Right lobe of liver (tissue), 6 donors: ENCODE measurements at regions not wholly inside any gene's neighbourhood (a gene's known extent, or its start where the extent isn't known, plus 50 kb on each side); places are given as distances from the start of the nearest gene placed in this dataset.

Source experiments
- ATAC-seq, 4 donors: fragments of 200-7000 bp; cut with Tn5 transposase; one replicate each; pipeline ENCODE4 v1.9.1; 2020; ENCODE audit warnings: mild to moderate bottlenecking in 4 of 4, moderate library complexity in 4 of 4
- DNase-seq, 3 donors: peaks; one replicate each; pipeline ENCODE4 v3.0.0-alpha.2; 2020
- H3K27ac ChIP-seq, 3 donors: fragments of 200-600 bp; one replicate each; pipeline ENCODE4 v1.8.0; 2022
- H3K27me3 ChIP-seq, 2 donors: fragments of 200-600 bp; one replicate each; pipeline ENCODE4 v1.8.0; 2022
- H3K36me3 ChIP-seq, 4 donors: fragments of 200-600 bp; sonication (generic) in 1 of 4; one replicate each; pipeline versions ENCODE4 v1.5.1 to v1.8.0; 2017 to 2022; ENCODE audit warnings: control low read depth in 1 of 4
- H3K4me1 ChIP-seq, 4 donors: fragments of 200-600 bp; sonication (generic) in 1 of 4; one replicate each; pipeline versions ENCODE4 v1.5.1 to v1.8.0; 2017 to 2022; ENCODE audit warnings: control low read depth in 1 of 4
- H3K4me3 ChIP-seq, 3 donors: fragments of 200-600 bp; one replicate each; pipeline ENCODE4 v1.8.0; 2022
- H3K9me3 ChIP-seq, 4 donors: fragments of 200-600 bp; sonication (generic) in 1 of 4; one replicate each; pipeline versions ENCODE4 v1.5.1 to v1.8.0; 2017 to 2022; ENCODE audit warnings: control low read depth in 1 of 4
- CTCF ChIP-seq, 4 donors: fragments of 200-600 bp in 3 of 4; fragments of 450-650 bp in 1 of 4; IDR thresholded peaks; one replicate each; pipeline versions ENCODE4 v1.5.1 to v1.8.0; 2016 to 2022; ENCODE audit warnings: antibody characterized with exemption in 4 of 4, mild to moderate bottlenecking in 2 of 4
- POLR2A ChIP-seq: fragments of 450-650 bp; IDR thresholded peaks from one replicate; pipeline ENCODE4 v1.6.1; 2017; ENCODE audit warnings: antibody characterized with exemption, mild to moderate bottlenecking
- WGBS: methylation state at CpG from one replicate; pipeline ENCODE4 v1.1.6; 2018; ENCODE audit warnings: low coverage, low lambda C conversion rate; ENCODE audit not compliant: insufficient coverage; ENCODE audit errors: missing lambda C conversion rate; 5-methylcytosine and 5-hydroxymethylcytosine counted together
- intact Hi-C, 2 donors: fragments of 100-400 bp; cut with DNase I; formaldehyde crosslinking; loops; one replicate each; pipeline versions ENCODE4 v1.11.2 to v1.14.1; 2022
- donor health status: DM: no; HTN: yes; CAD: no.
- donor health status: DM: no; HTN: no; CAD: no.
- donor health status: DM: no; HTN: no; CAD: no.
- donor health status: DM: no; HTN: yes; CAD: no.
- donor health status: DM: no; HTN: yes; CAD: no.

- ATAC-seq (no peak), DNase-seq (peak in 1 of 3 donors; percentile 46)
- no CpG with 5 or more reads among the region's 31 CpGs for WGBS
- Histone ChIP-seq H3K4me3 (no peak overlapping the region), H3K4me1 (peaks cover 0 to 9% (median 2%) of the 10 kb centered on the region in 4 donors), H3K27ac (no peak overlapping the region), H3K36me3 (no peaks in the 10 kb centered on the region), H3K9me3 (no peaks in the 10 kb centered on the region), H3K27me3 (no peaks in the 10 kb centered on the region)
- TF ChIP-seq CTCF (IDR thresholded peaks at IDR 0.05): no peak
- no peak for TF ChIP-seq POLR2A
- intact Hi-C loops: no loop called here
Observed at GRCh38 chr2:241948901-241949735, 79.6 kb downstream of the RTP5 start.

GRCh38 chr2:241949736-241950412 is 80.3 kb downstream of the RTP5 start:
- intact Hi-C loops: no loop called here
- DNase-seq (peak in 1 of 3 donors; percentile 36), ATAC-seq (peak in 2 of 4 donors; percentile 2 to 10)
- 79% methylated on average over 8 of the region's 18 CpGs for WGBS
- H3K9me3 ChIP-seq: no peaks in the 10 kb centered on the region
- no peak overlapping the region for H3K27ac ChIP-seq
- H3K4me1 ChIP-seq: peaks cover 0 to 9% (median 2%) of the 10 kb centered on the region in 4 donors
- no peaks in the 10 kb centered on the region for H3K27me3 ChIP-seq
- H3K36me3 ChIP-seq: no peaks in the 10 kb centered on the region
- no peak overlapping the region for H3K4me3 ChIP-seq
- TF ChIP-seq CTCF (IDR thresholded peaks at IDR 0.05): no peak

GRCh38 chr2:241950413-241951315 is 81.1 kb downstream of the RTP5 start:
- intact Hi-C loops: no loop called here
- no peaks in the 10 kb centered on the region for H3K27me3 ChIP-seq
- H3K27ac ChIP-seq: no peak overlapping the region
- H3K4me1 ChIP-seq: peaks cover 0 to 9% (median 2%) of the 10 kb centered on the region in 4 donors
- peak overlapping the region in 2 of 3 donors; percentile 14 to 40 for H3K4me3 ChIP-seq
- no peaks in the 10 kb centered on the region for H3K9me3 ChIP-seq
- peak; percentile 78 to 80 (median 80) for DNase-seq
- TF ChIP-seq POLR2A: no peak
- peak; percentile 79 to 95 (median 92) for TF ChIP-seq CTCF (IDR thresholded peaks at IDR 0.05)
- ATAC-seq: peak; percentile 83 to 93 (median 90)
- 8% methylated on average over 24 of the region's 45 CpGs for WGBS
- no peaks in the 10 kb centered on the region for H3K36me3 ChIP-seq

- ATAC-seq (no peak), DNase-seq (no peak)
- no peaks in the 10 kb centered on the region for H3K9me3 ChIP-seq
- no peak overlapping the region for H3K27ac ChIP-seq
- H3K36me3 ChIP-seq: no peaks in the 10 kb centered on the region
- intact Hi-C loops: no loop called here
- TF ChIP-seq CTCF (IDR thresholded peaks at IDR 0.05) (no peak), POLR2A (no peak)
- H3K4me1 ChIP-seq: peaks cover 0 to 9% (median 2%) of the 10 kb centered on the region in 4 donors
- H3K27me3 ChIP-seq: no peaks in the 10 kb centered on the region
- 29% methylated on average over 4 of the region's 4 CpGs for whole genome bisulfite sequencing
- H3K4me3 ChIP-seq: no peak overlapping the region
Observed at GRCh38 chr2:241951316-241951700, 81.8 kb downstream of the RTP5 start.
